Keratinocyte (primary cell): ENCODE measurements at regions not wholly inside any gene's neighbourhood (a gene's known extent, or its start where the extent isn't known, plus 50 kb on each side); places are given as distances from the start of the nearest gene placed in this dataset.
A peak's percentile ranks its signal among the peaks of the same experiment; 100 is the strongest.

Experiments used
- DNase-seq: peaks from one replicate; pipeline ENCODE4 v3.0.0-alpha.2; 2011; ENCODE audit warnings: low read depth, missing footprints, low spot score
- FAIRE-seq: peaks from 2 replicates; lab custom pipeline; 2011; peaks lifted over from hg19 to GRCh38; lab: Jason Lieb, UNC
- H2AFZ ChIP-seq: 2 replicates; pipeline ENCODE4 v1.6.0; 2012; ENCODE audit warnings: low read length, control low read depth, inconsistent platforms; ENCODE audit not compliant: control insufficient read depth
- H3K27ac ChIP-seq: 2 replicates; pipeline ENCODE4 v1.5.1; 2011; ENCODE audit warnings: low read length; ENCODE audit not compliant: control insufficient read depth, insufficient read depth
- H3K27me3 ChIP-seq: 3 replicates; pipeline ENCODE4 v1.6.0; 2011; ENCODE audit warnings: low read length; ENCODE audit not compliant: control insufficient read depth, insufficient read depth; ENCODE audit errors: extremely low read depth
- H3K36me3 ChIP-seq, 2 experiments: 2 replicates in 1 of 2; 3 replicates in 1 of 2; pipeline ENCODE4 v1.5.1; 2011; ENCODE audit warnings: low read length in 2 of 2, mild to moderate bottlenecking in 1 of 2; ENCODE audit not compliant: control insufficient read depth in 2 of 2, insufficient read depth in 2 of 2; ENCODE audit errors: extremely low read depth in 1 of 2
- H3K4me1 ChIP-seq: 3 replicates; pipeline ENCODE4 v1.5.1; 2011; ENCODE audit warnings: low read length; ENCODE audit not compliant: control insufficient read depth, insufficient read depth; ENCODE audit errors: extremely low read depth
- H3K4me2 ChIP-seq: 3 replicates; pipeline ENCODE4 v1.6.0; 2011; ENCODE audit warnings: low read depth, low read length; ENCODE audit not compliant: control insufficient read depth, insufficient read depth; ENCODE audit errors: extremely low read depth
- H3K4me3 ChIP-seq, 3 experiments: fragments of 200-600 bp in 1 of 3; sonication (generic) in 1 of 3; 2 replicates in 2 of 3; 3 replicates in 1 of 3; pipeline ENCODE4 v1.5.1; 2011 to 2016; ENCODE audit warnings: low read length in 3 of 3, mild to moderate bottlenecking in 3 of 3, control low read depth in 2 of 3, inconsistent platforms in 1 of 3, low read depth in 1 of 3, mixed read lengths in 1 of 3, mixed run types in 1 of 3, moderate library complexity in 1 of 3; ENCODE audit not compliant: control insufficient read depth in 2 of 3, insufficient read depth in 2 of 3; ENCODE audit errors: extremely low read depth in 1 of 3
- H3K79me2 ChIP-seq: 2 replicates; pipeline ENCODE4 v1.6.0; 2012; ENCODE audit warnings: low read length; ENCODE audit not compliant: control insufficient read depth, insufficient read depth
- H3K9ac ChIP-seq: 3 replicates; pipeline ENCODE4 v1.6.0; 2011; ENCODE audit warnings: low read length; ENCODE audit not compliant: control insufficient read depth, insufficient read depth; ENCODE audit errors: extremely low read depth
- H3K9me1 ChIP-seq: 3 replicates; pipeline ENCODE4 v1.6.0; 2011; ENCODE audit warnings: low read length; ENCODE audit not compliant: control insufficient read depth, insufficient read depth; ENCODE audit errors: extremely low read depth
- H3K9me3 ChIP-seq: 2 replicates; pipeline ENCODE4 v1.5.1; 2012; ENCODE audit warnings: low read depth, low read length; ENCODE audit not compliant: control insufficient read depth
- H4K20me1 ChIP-seq: 3 replicates; pipeline ENCODE4 v1.6.0; 2011; ENCODE audit warnings: low read length; ENCODE audit not compliant: control insufficient read depth, insufficient read depth; ENCODE audit errors: extremely low read depth
- CTCF ChIP-seq, 3 experiments: IDR thresholded peaks in 1 of 3; conservative IDR thresholded peaks in 1 of 3; optimal IDR thresholded peaks in 1 of 3; 2 replicates in 2 of 3; 3 replicates in 1 of 3; pipeline versions ENCODE3 to v1.5.1; 2011; ENCODE audit warnings: low read length in 3 of 3, mild to moderate bottlenecking in 3 of 3, moderate library complexity in 2 of 3, control low read depth in 1 of 3, inconsistent platforms in 1 of 3; ENCODE audit not compliant: insufficient read depth in 2 of 3; ENCODE audit errors: extremely low read depth in 1 of 3
- EZH2 ChIP-seq: IDR thresholded peaks from one replicate; pipeline ENCODE4 v1.6.1; 2012; ENCODE audit warnings: inconsistent platforms, mild to moderate bottlenecking, low read length, moderate library complexity
- dilution Hi-C: fragments of 300-500 bp; cut with MboI; formaldehyde crosslinking; loops from one replicate; pipeline ENCODE4 v1.7.0; 2020; ENCODE audit warnings: low sequenced_read_pairs; ENCODE audit not compliant: extremely low pct_ligation_motif_present

GRCh38 chr4:127400276-127400675 is 232.5 kb upstream of the INTU start:
- Histone ChIP-seq H3K4me2 (no peak overlapping the region), H3K4me1 (no peaks in the 10 kb centered on the region), H3K36me3 (no peaks in the 10 kb centered on the region), H3K4me3 (no peak overlapping the region), H3K27ac (no peak overlapping the region), H3K9ac (no peak overlapping the region), H3K27me3 (no peaks in the 10 kb centered on the region), H2AFZ (no peak overlapping the region), H4K20me1 (no peaks in the 10 kb centered on the region), H3K9me1 (no peaks in the 10 kb centered on the region), H3K9me3 (no peaks in the 10 kb centered on the region), H3K79me2 (no peaks in the 10 kb centered on the region)
- DNase-seq (no peak), FAIRE-seq (no peak)
- TF ChIP-seq CTCF (optimal IDR thresholded peaks at IDR 0.05 in 1 of 3, IDR thresholded peaks at IDR 0.05 in 1 of 3, conservative IDR thresholded peaks at IDR 0.05 in 1 of 3; ENCODE audit: extremely low read depth in 1 of 3, insufficient read depth in 2 of 3, low read length in 3 of 3) (no peak), EZH2 (no peak)
- dilution Hi-C loops, result no loop called here

- Histone ChIP-seq H3K36me3 (no peaks in the 10 kb centered on the region), H3K4me1 (no peaks in the 10 kb centered on the region), H3K9me1 (no peaks in the 10 kb centered on the region), H3K4me2 (no peak overlapping the region), H3K27ac (no peak overlapping the region), H3K4me3 (no peak overlapping the region), H3K9me3 (no peaks in the 10 kb centered on the region), H2AFZ (no peak overlapping the region), H3K27me3 (no peaks in the 10 kb centered on the region), H3K9ac (no peak overlapping the region), H4K20me1 (no peaks in the 10 kb centered on the region), H3K79me2 (no peaks in the 10 kb centered on the region)
- DNase-seq (peak; percentile 28), FAIRE-seq (peak; percentile 13)
- TF ChIP-seq CTCF (optimal IDR thresholded peaks at IDR 0.05 in 1 of 3, IDR thresholded peaks at IDR 0.05 in 1 of 3, conservative IDR thresholded peaks at IDR 0.05 in 1 of 3; ENCODE audit: extremely low read depth in 1 of 3, insufficient read depth in 2 of 3, low read length in 3 of 3) (peak; percentile 73 to 94 (median 75)), EZH2 (no peak)
- dilution Hi-C loops, result no loop called here
Observed at GRCh38 chr4:127400731-127401346, 231.9 kb upstream of the INTU start.
